ENCODE measurements at regions not wholly inside any gene's neighbourhood (a gene's known extent, or its start where the extent isn't known, plus 50 kb on each side); places are given as distances from the start of the nearest gene placed in this dataset.

DNA sequence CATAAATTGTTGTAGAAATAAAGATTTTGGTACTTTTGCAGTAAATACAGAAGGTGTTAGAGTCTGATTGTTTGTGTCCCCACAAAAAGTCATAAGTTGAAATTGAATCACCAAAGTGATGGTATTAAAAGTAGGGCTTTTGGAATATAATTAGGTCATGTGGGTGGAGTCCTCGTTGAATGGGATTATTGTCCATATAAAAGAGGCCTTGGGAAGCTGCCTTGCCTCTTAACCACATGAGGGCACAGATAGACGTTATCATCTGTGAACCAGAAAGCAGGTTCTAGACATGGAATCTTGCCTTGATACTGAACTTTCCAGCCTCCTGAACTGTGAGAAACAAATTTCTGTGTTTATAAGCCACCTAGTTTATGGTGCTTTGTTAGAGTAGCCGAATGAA lies 186.8 kb downstream of the PRR20E start:
- intact Hi-C loops (cut with micrococcal nuclease) = no loop called here
- H3K9me3 ChIP-seq (ENCODE audit: control insufficient read depth in 2 of 3, low read length in 3 of 3) = no peaks in the 10 kb centered on the region

DNA sequence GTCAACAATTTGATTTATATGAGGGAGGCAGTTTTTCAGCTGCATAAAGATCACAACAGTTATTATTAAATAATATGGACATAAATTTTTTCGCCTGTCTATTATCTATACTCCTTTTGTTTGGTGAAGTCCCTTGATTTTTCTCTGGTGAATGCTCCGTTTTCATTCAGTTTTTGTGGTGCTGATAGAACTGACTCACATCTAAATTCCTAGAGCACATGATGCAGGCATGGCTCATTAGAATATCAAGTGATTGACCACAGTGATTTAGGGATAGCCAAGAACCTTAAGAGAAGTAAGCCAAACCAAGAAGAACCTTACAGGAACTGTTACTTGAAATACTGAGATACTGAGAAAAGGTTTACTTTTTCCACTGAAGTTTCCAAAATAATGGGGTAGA lies 208.9 kb downstream of the PRR20E start:
- Histone ChIP-seq H3K27ac (ENCODE audit: low read depth, low read length) (no peak overlapping the region), H3K36me3 (ENCODE audit: control insufficient read depth in 2 of 3, insufficient read depth in 3 of 3, low read length in 3 of 3) (no peaks in the 10 kb centered on the region), H3K4me3 (ENCODE audit: low read length) (no peak overlapping the region), H3K27me3 (ENCODE audit: control insufficient read depth in 2 of 2, insufficient read depth in 2 of 2, low read length in 2 of 2) (no peaks in the 10 kb centered on the region), H3K4me1 (ENCODE audit: control insufficient read depth in 2 of 2, insufficient read depth in 2 of 2, low read length in 2 of 2) (no peaks in the 10 kb centered on the region), H3K9me3 (ENCODE audit: control insufficient read depth in 2 of 3, low read length in 3 of 3) (no peaks in the 10 kb centered on the region)
- DNase-seq = no peak
- CTCF ChIA-PET = no interaction called here
- Mint-ChIP-seq H3K9me3 (peaks cover 0 to 17% (median 5%) of the 10 kb centered on the region in 11 donors), H3K27me3 (no peaks in the 10 kb centered on the region), H3K4me1 (no peaks in the 10 kb centered on the region), H3K4me3 (no peak overlapping the region), H3K36me3 (no peaks in the 10 kb centered on the region), H3K27ac (no peak overlapping the region)
- no peak for ATAC-seq
- POLR2A ChIA-PET = no interaction called here
- intact Hi-C loops (cut with micrococcal nuclease) = no loop called here

More for the DNA sequence above, 186.8 kb downstream of the PRR20E start:
- Mint-ChIP-seq H3K27ac (no peak overlapping the region), H3K27me3 (no peaks in the 10 kb centered on the region), H3K4me1 (peaks cover 0 to 1% (median 0%) of the 10 kb centered on the region in 7 donors), H3K4me3 (no peak overlapping the region), H3K9me3 (peaks cover 0 to 27% (median 8%) of the 10 kb centered on the region in 11 donors), H3K36me3 (no peaks in the 10 kb centered on the region)
- DNase-seq (no peak), ATAC-seq (no peak)
- ChIA-PET CTCF (no interaction called here), POLR2A (no interaction called here)
- no peaks in the 10 kb centered on the region for H3K4me1 ChIP-seq (ENCODE audit: control insufficient read depth in 2 of 2, insufficient read depth in 2 of 2, low read length in 2 of 2)
- no peak overlapping the region for H3K4me3 ChIP-seq (ENCODE audit: low read length)
- H3K27ac ChIP-seq (ENCODE audit: low read depth, low read length) = no peak overlapping the region
- no peaks in the 10 kb centered on the region for H3K36me3 ChIP-seq (ENCODE audit: control insufficient read depth in 2 of 3, insufficient read depth in 3 of 3, low read length in 3 of 3)
- no peaks in the 10 kb centered on the region for H3K27me3 ChIP-seq (ENCODE audit: control insufficient read depth in 2 of 2, insufficient read depth in 2 of 2, low read length in 2 of 2)

GRCh38 chr13:57408312-57408711 lies 223.2 kb upstream of the PCDH17 start:
- peaks cover 0 to 4% (median 0%) of the 10 kb centered on the region in 5 donors for H3K36me3 Mint-ChIP-seq

GRCh38 chr13:57409121-57409520 lies 222.4 kb upstream of the PCDH17 start:
- ATAC-seq (no peak), DNase-seq (no peak)
- no peaks in the 10 kb centered on the region for H3K27me3 Mint-ChIP-seq

More at GRCh38 chr13:57408312-57408711, 223.2 kb upstream of the PCDH17 start:
- no peak overlapping the region for H3K4me3 Mint-ChIP-seq
- no peaks in the 10 kb centered on the region for H3K36me3 ChIP-seq (ENCODE audit: control insufficient read depth in 2 of 3, insufficient read depth in 3 of 3, low read length in 3 of 3)
- intact Hi-C loops (cut with micrococcal nuclease) = no loop called here
- no peak overlapping the region for H3K4me3 ChIP-seq (ENCODE audit: low read length)
- H3K27ac ChIP-seq (ENCODE audit: low read depth, low read length) = no peak overlapping the region
- no peaks in the 10 kb centered on the region for H3K27me3 ChIP-seq (ENCODE audit: control insufficient read depth in 2 of 2, insufficient read depth in 2 of 2, low read length in 2 of 2)
- ATAC-seq (no peak), DNase-seq (no peak)
- no peaks in the 10 kb centered on the region for H3K27me3 Mint-ChIP-seq
- H3K4me1 ChIP-seq (ENCODE audit: control insufficient read depth in 2 of 2, insufficient read depth in 2 of 2, low read length in 2 of 2) = no peaks in the 10 kb centered on the region
- H3K4me1 Mint-ChIP-seq = no peaks in the 10 kb centered on the region
- ChIA-PET CTCF (no interaction called here), POLR2A (no interaction called here)
- H3K9me3 Mint-ChIP-seq = peaks cover 7 to 26% (median 12%) of the 10 kb centered on the region in 11 donors
- H3K27ac Mint-ChIP-seq = no peak overlapping the region
- peaks cover 0 to 7% (median 0%) of the 10 kb centered on the region in 3 experiments for H3K9me3 ChIP-seq (ENCODE audit: control insufficient read depth in 2 of 3, low read length in 3 of 3)

DNA sequence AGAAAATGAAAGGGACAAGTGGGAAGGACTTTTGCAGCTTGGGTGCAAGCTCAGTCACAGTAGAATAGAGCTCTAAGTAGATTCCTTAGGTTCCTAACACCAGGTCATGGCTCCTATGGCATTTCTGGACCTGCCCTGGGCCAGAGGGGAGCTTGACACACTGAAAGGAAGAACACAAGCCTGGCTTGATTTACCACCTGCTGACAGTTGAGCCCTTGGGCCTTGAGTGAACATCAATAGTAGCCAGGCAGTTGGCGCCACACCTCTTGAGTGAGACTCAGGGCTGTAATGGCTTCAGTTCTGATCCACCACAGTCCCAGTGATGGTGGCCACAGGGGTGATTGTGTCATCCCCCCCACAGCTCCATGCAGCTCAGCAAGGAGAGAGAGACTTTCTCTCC lies 221.9 kb upstream of the PCDH17 start:
- H3K4me1 Mint-ChIP-seq = no peaks in the 10 kb centered on the region
- H3K4me1 ChIP-seq (ENCODE audit: control insufficient read depth in 2 of 2, insufficient read depth in 2 of 2, low read length in 2 of 2) = no peaks in the 10 kb centered on the region
- CTCF ChIA-PET = no interaction called here
- POLR2A ChIA-PET = no interaction called here
- no peak overlapping the region for H3K27ac ChIP-seq (ENCODE audit: low read depth, low read length)
- H3K9me3 Mint-ChIP-seq = peaks cover 7 to 31% (median 12%) of the 10 kb centered on the region in 11 donors
- no peaks in the 10 kb centered on the region for H3K27me3 ChIP-seq (ENCODE audit: control insufficient read depth in 2 of 2, insufficient read depth in 2 of 2, low read length in 2 of 2)
- intact Hi-C loops (cut with micrococcal nuclease) = no loop called here
- H3K4me3 ChIP-seq (ENCODE audit: low read length) = no peak overlapping the region
- H3K4me3 Mint-ChIP-seq = no peak overlapping the region
- peaks cover 0 to 7% (median 0%) of the 10 kb centered on the region in 3 experiments for H3K9me3 ChIP-seq (ENCODE audit: control insufficient read depth in 2 of 3, low read length in 3 of 3)
- no peak for ATAC-seq
- DNase-seq = no peak
- peaks cover 0 to 4% (median 0%) of the 10 kb centered on the region in 5 donors for H3K36me3 Mint-ChIP-seq
- H3K27me3 Mint-ChIP-seq = no peaks in the 10 kb centered on the region
- no peaks in the 10 kb centered on the region for H3K36me3 ChIP-seq (ENCODE audit: control insufficient read depth in 2 of 3, insufficient read depth in 3 of 3, low read length in 3 of 3)
- no peak overlapping the region for H3K27ac Mint-ChIP-seq

More at GRCh38 chr13:57409121-57409520, 222.4 kb upstream of the PCDH17 start:
- H3K27ac ChIP-seq (ENCODE audit: low read depth, low read length) = no peak overlapping the region
- no peaks in the 10 kb centered on the region for H3K27me3 ChIP-seq (ENCODE audit: control insufficient read depth in 2 of 2, insufficient read depth in 2 of 2, low read length in 2 of 2)
- H3K36me3 ChIP-seq (ENCODE audit: control insufficient read depth in 2 of 3, insufficient read depth in 3 of 3, low read length in 3 of 3) = no peaks in the 10 kb centered on the region
- no peak overlapping the region for H3K4me3 ChIP-seq (ENCODE audit: low read length)
- Mint-ChIP-seq H3K9me3 (peaks cover 7 to 30% (median 12%) of the 10 kb centered on the region in 11 donors), H3K4me3 (no peak overlapping the region), H3K36me3 (peaks cover 0 to 4% (median 0%) of the 10 kb centered on the region in 5 donors), H3K27ac (no peak overlapping the region), H3K4me1 (no peaks in the 10 kb centered on the region)
- POLR2A ChIA-PET = no interaction called here
- CTCF ChIA-PET = no interaction called here
- no peaks in the 10 kb centered on the region for H3K4me1 ChIP-seq (ENCODE audit: control insufficient read depth in 2 of 2, insufficient read depth in 2 of 2, low read length in 2 of 2)
- H3K9me3 ChIP-seq (ENCODE audit: control insufficient read depth in 2 of 3, low read length in 3 of 3) = peaks cover 0 to 7% (median 0%) of the 10 kb centered on the region in 3 experiments
- intact Hi-C loops (cut with micrococcal nuclease) = no loop called here

- H3K4me3 Mint-ChIP-seq = no peak overlapping the region
- H3K27me3 Mint-ChIP-seq = no peaks in the 10 kb centered on the region
- Histone ChIP-seq H3K27ac (ENCODE audit: low read depth, low read length) (no peak overlapping the region), H3K36me3 (ENCODE audit: control insufficient read depth in 2 of 3, insufficient read depth in 3 of 3, low read length in 3 of 3) (no peaks in the 10 kb centered on the region), H3K4me1 (ENCODE audit: control insufficient read depth in 2 of 2, insufficient read depth in 2 of 2, low read length in 2 of 2) (no peaks in the 10 kb centered on the region), H3K9me3 (ENCODE audit: control insufficient read depth in 2 of 3, low read length in 3 of 3) (no peaks in the 10 kb centered on the region), H3K27me3 (ENCODE audit: control insufficient read depth in 2 of 2, insufficient read depth in 2 of 2, low read length in 2 of 2) (no peaks in the 10 kb centered on the region), H3K4me3 (ENCODE audit: low read length) (no peak overlapping the region)
- H3K36me3 Mint-ChIP-seq = no peaks in the 10 kb centered on the region
- POLR2A ChIA-PET = no interaction called here
- H3K4me1 Mint-ChIP-seq = no peaks in the 10 kb centered on the region
- ATAC-seq (no peak), DNase-seq (no peak)
- no peak overlapping the region for H3K27ac Mint-ChIP-seq
- intact Hi-C loops (cut with micrococcal nuclease) = no loop called here
- peaks cover 0 to 24% (median 6%) of the 10 kb centered on the region in 11 donors for H3K9me3 Mint-ChIP-seq
- CTCF ChIA-PET = no interaction called here
Measured at GRCh38 chr13:57418067-57418677, 213.4 kb upstream of the PCDH17 start.

- ChIA-PET CTCF (no interaction called here), POLR2A (no interaction called here)
- no peak overlapping the region for H3K27ac Mint-ChIP-seq
- H3K36me3 Mint-ChIP-seq = no peaks in the 10 kb centered on the region
- ATAC-seq (no peak), DNase-seq (no peak)
- Histone ChIP-seq H3K27ac (ENCODE audit: low read depth, low read length) (no peak overlapping the region), H3K9me3 (ENCODE audit: control insufficient read depth in 2 of 3, low read length in 3 of 3) (peaks cover 0 to 5% (median 0%) of the 10 kb centered on the region in 3 experiments), H3K4me1 (ENCODE audit: control insufficient read depth in 2 of 2, insufficient read depth in 2 of 2, low read length in 2 of 2) (no peaks in the 10 kb centered on the region), H3K27me3 (ENCODE audit: control insufficient read depth in 2 of 2, insufficient read depth in 2 of 2, low read length in 2 of 2) (no peaks in the 10 kb centered on the region), H3K4me3 (ENCODE audit: low read length) (no peak overlapping the region), H3K36me3 (ENCODE audit: control insufficient read depth in 2 of 3, insufficient read depth in 3 of 3, low read length in 3 of 3) (no peaks in the 10 kb centered on the region)
- no peak overlapping the region for H3K4me3 Mint-ChIP-seq
- H3K27me3 Mint-ChIP-seq = no peaks in the 10 kb centered on the region
- no peaks in the 10 kb centered on the region for H3K4me1 Mint-ChIP-seq
- intact Hi-C loops (cut with micrococcal nuclease) = no loop called here
- peaks cover 3 to 39% (median 17%) of the 10 kb centered on the region in 11 donors for H3K9me3 Mint-ChIP-seq
Measured at GRCh38 chr13:57424379-57424778, 207.2 kb upstream of the PCDH17 start.

Data from naive thymus-derived CD4-positive, alpha-beta T cell (primary cell).